Left ventricle myocardium inferior (tissue), 1 donor: ENCODE measurements at regions not wholly inside any gene's neighbourhood (a gene's known extent, or its start where the extent isn't known, plus 50 kb on each side); places are given as distances from the start of the nearest gene placed in this dataset.

Experiments used
- DNase-seq: peaks from one replicate; pipeline ENCODE4 v3.0.0-alpha.2; 2020
- H3K27ac ChIP-seq: fragments of 200-600 bp; replicated peaks from 2 replicates; pipeline ENCODE4 v1.8.0; 2021
- H3K27me3 ChIP-seq: fragments of 200-600 bp; 2 replicates; pipeline ENCODE4 v1.8.0; 2021; ENCODE audit warnings: low read depth
- H3K36me3 ChIP-seq: fragments of 200-600 bp; 2 replicates; pipeline ENCODE4 v1.8.0; 2021
- H3K4me1 ChIP-seq: fragments of 200-600 bp; 2 replicates; pipeline ENCODE4 v1.8.0; 2021
- H3K4me3 ChIP-seq: fragments of 200-600 bp; 2 replicates; pipeline ENCODE4 v1.8.0; 2021; ENCODE audit warnings: mild to moderate bottlenecking, moderate library complexity
- H3K9me3 ChIP-seq: fragments of 200-600 bp; replicated peaks from 2 replicates; pipeline ENCODE4 v1.8.0; 2021
- intact Hi-C: fragments of 100-400 bp; cut with micrococcal nuclease; formaldehyde crosslinking; loops from one replicate; pipeline ENCODE4 v1.11.0; 2022
- TF ChIP-seq, protein P1 (sequence below): fragments of 200-600 bp; IDR thresholded peaks from 2 replicates; pipeline ENCODE4 v1.8.0; 2021; ENCODE audit warnings: antibody characterized with exemption, mild to moderate bottlenecking, borderline replicate concordance
- donor health status: DM: no; HTN: yes; CAD: no; lungs with severe emphysema.

GRCh38 chr1:29838738-29839320 is 602.5 kb downstream of the PTPRU start:
- Histone ChIP-seq H3K36me3 (no peaks in the 10 kb centered on the region), H3K4me3 (no peak overlapping the region), H3K27me3 (peaks cover 61% of the 10 kb centered on the region), H3K27ac (no peak overlapping the region), H3K4me1 (no peaks in the 10 kb centered on the region), H3K9me3 (peaks cover 18% of the 10 kb centered on the region)
- intact Hi-C loops, result no loop called here
- TF ChIP-seq, protein P1, sequence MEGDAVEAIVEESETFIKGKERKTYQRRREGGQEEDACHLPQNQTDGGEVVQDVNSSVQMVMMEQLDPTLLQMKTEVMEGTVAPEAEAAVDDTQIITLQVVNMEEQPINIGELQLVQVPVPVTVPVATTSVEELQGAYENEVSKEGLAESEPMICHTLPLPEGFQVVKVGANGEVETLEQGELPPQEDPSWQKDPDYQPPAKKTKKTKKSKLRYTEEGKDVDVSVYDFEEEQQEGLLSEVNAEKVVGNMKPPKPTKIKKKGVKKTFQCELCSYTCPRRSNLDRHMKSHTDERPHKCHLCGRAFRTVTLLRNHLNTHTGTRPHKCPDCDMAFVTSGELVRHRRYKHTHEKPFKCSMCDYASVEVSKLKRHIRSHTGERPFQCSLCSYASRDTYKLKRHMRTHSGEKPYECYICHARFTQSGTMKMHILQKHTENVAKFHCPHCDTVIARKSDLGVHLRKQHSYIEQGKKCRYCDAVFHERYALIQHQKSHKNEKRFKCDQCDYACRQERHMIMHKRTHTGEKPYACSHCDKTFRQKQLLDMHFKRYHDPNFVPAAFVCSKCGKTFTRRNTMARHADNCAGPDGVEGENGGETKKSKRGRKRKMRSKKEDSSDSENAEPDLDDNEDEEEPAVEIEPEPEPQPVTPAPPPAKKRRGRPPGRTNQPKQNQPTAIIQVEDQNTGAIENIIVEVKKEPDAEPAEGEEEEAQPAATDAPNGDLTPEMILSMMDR, result no peak
- DNase-seq, result no peak

GRCh38 chr1:29836651-29837646 is 600.6 kb downstream of the PTPRU start:
- H3K4me1 ChIP-seq, result no peaks in the 10 kb centered on the region
- H3K4me3 ChIP-seq, result no peak overlapping the region
- no peak for DNase-seq
- H3K27ac ChIP-seq, result no peak overlapping the region
- TF ChIP-seq, protein P1, result no peak
- peaks cover 45% of the 10 kb centered on the region for H3K27me3 ChIP-seq
- no peaks in the 10 kb centered on the region for H3K36me3 ChIP-seq
- intact Hi-C loops, result no loop called here
- peaks cover 9% of the 10 kb centered on the region for H3K9me3 ChIP-seq

GRCh38 chr1:29835874-29836273 is 599.6 kb downstream of the PTPRU start:
- Histone ChIP-seq H3K27ac (no peak overlapping the region), H3K4me1 (no peaks in the 10 kb centered on the region), H3K9me3 (no peaks in the 10 kb centered on the region), H3K27me3 (peaks cover 43% of the 10 kb centered on the region), H3K4me3 (no peak overlapping the region), H3K36me3 (no peaks in the 10 kb centered on the region)
- intact Hi-C loops, result no loop called here
- no peak for DNase-seq
- TF ChIP-seq, protein P1, result no peak

DNA sequence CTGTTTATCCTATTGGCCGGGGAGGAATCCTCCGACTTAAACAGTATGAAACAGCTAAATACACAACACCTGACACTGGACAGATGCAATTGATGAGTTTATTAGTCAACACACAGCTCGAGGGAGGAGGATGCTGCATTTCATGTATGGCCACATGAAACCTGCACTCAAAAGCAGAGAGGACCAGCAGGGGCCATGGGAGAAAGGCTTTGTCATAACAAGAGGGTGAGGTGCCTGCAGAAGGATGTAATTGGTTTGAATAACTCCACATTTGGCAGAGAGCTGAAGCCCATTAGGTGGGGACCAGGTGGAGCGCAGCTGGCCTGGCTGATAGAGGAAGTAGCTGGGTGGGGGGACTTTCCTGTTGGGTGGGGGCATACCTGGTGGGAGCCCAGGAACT is 599.1 kb downstream of the PTPRU start:
- Histone ChIP-seq H3K27ac (no peak overlapping the region), H3K27me3 (peaks cover 44% of the 10 kb centered on the region)
- TF ChIP-seq, protein P1, result no peak

GRCh38 chr1:29833581-29833980 is 597.3 kb downstream of the PTPRU start:
- TF ChIP-seq, protein P1, result no peak
- DNase-seq, result no peak
- Histone ChIP-seq H3K4me3 (no peak overlapping the region), H3K9me3 (no peaks in the 10 kb centered on the region), H3K36me3 (no peaks in the 10 kb centered on the region), H3K4me1 (no peaks in the 10 kb centered on the region), H3K27me3 (peaks cover 53% of the 10 kb centered on the region), H3K27ac (no peak overlapping the region)
- intact Hi-C loops, result no loop called here

More for the DNA sequence above, 599.1 kb downstream of the PTPRU start:
- H3K4me1 ChIP-seq, result no peaks in the 10 kb centered on the region
- H3K9me3 ChIP-seq, result no peaks in the 10 kb centered on the region
- no peaks in the 10 kb centered on the region for H3K36me3 ChIP-seq
- H3K4me3 ChIP-seq, result no peak overlapping the region
- intact Hi-C loops, result no loop called here
- no peak for DNase-seq
